SU-DHL-6 (cell line): ENCODE measurements at regions not wholly inside any gene's neighbourhood (a gene's known extent, or its start where the extent isn't known, plus 50 kb on each side); places are given as distances from the start of the nearest gene placed in this dataset.
"Not testable (repeated sequence)": the region's sequence is repeated elsewhere in the genome, so short reads cannot be mapped to it uniquely, and the experiment has no call there.

Experiments
- H2AFZ ChIP-seq: fragments of 200-600 bp; sonication (generic); 2 replicates; pipeline ENCODE4 v1.6.1; 2014; ENCODE audit warnings: low read depth, mild to moderate bottlenecking, moderate library complexity, mixed read lengths, antibody characterized with exemption, low read length; ENCODE audit not compliant: severe bottlenecking
- H3F3A ChIP-seq: fragments of 200-600 bp; shearing (Covaris generic); 2 replicates; pipeline ENCODE4 v1.6.0; 2016; ENCODE audit warnings: antibody characterized with exemption, mild to moderate bottlenecking; ENCODE audit not compliant: insufficient read depth
- H3K27ac ChIP-seq: fragments of 200-600 bp; sonication (generic); 2 replicates; pipeline ENCODE4 v1.5.1; 2016; ENCODE audit warnings: low read depth, mild to moderate bottlenecking, low read length, moderate library complexity, mixed read lengths
- H3K27me3 ChIP-seq: fragments of 200-600 bp; sonication (generic), shearing (Covaris generic); 2 replicates; pipeline ENCODE4 v1.6.0; 2014; ENCODE audit warnings: mild to moderate bottlenecking, low read length
- H3K36me3 ChIP-seq: fragments of 200-600 bp; sonication (generic); 2 replicates; pipeline ENCODE4 v1.6.1; 2014; ENCODE audit warnings: mild to moderate bottlenecking, low read length, mixed read lengths
- H3K4me2 ChIP-seq: fragments of 300-600, 200-600 bp; shearing (Covaris generic), sonication (generic); 2 replicates; pipeline ENCODE4 v1.6.0; 2014; ENCODE audit warnings: low read length, low read depth, mild to moderate bottlenecking; ENCODE audit not compliant: poor library complexity, severe bottlenecking
- H3K4me3 ChIP-seq: fragments of 200-600 bp; sonication (generic); 2 replicates; pipeline ENCODE4 v1.5.1; 2014; ENCODE audit warnings: antibody characterized with exemption, low read length, mild to moderate bottlenecking, mixed read lengths; ENCODE audit not compliant: insufficient read depth, poor library complexity, severe bottlenecking
- H3K79me2 ChIP-seq: fragments of 200-600 bp; sonication (generic); 2 replicates; pipeline ENCODE4 v1.6.1; 2014; ENCODE audit warnings: mild to moderate bottlenecking, low read length, moderate library complexity; ENCODE audit not compliant: insufficient read depth
- H3K9ac ChIP-seq: fragments of 200-600 bp; sonication (generic); 2 replicates; pipeline ENCODE4 v1.7.0; 2014; ENCODE audit warnings: mild to moderate bottlenecking, low read length
- H3K9me2 ChIP-seq: fragments of 200-600 bp; sonication (generic); replicated peaks from 2 replicates; pipeline ENCODE4 v1.6.1; 2014; ENCODE audit warnings: low read length; ENCODE audit not compliant: insufficient read depth
- H3K9me3 ChIP-seq: fragments of 200-600 bp; sonication (generic); 2 replicates; pipeline ENCODE4 v1.6.1; 2014; ENCODE audit warnings: low read length, mixed read lengths; ENCODE audit not compliant: insufficient read depth
- H4K20me1 ChIP-seq: fragments of 200-600 bp; sonication (generic); 2 replicates; pipeline ENCODE4 v1.6.1; 2014; ENCODE audit warnings: low read depth, mild to moderate bottlenecking, antibody characterized with exemption, low read length, moderate library complexity, mixed read lengths
- EZH2phosphoT487 ChIP-seq: fragments of 200-600 bp; sonication (generic), shearing (Covaris generic); conservative IDR thresholded peaks from 2 replicates; pipeline ENCODE4 v1.6.1; 2018; ENCODE audit warnings: mild to moderate bottlenecking, antibody characterized with exemption, low read length, moderate library complexity, mixed read lengths
- TF ChIP-seq, protein P1 (sequence below): fragments of 200-600 bp; sonication (generic); IDR thresholded peaks from one replicate; pipeline ENCODE4 v1.5.1; 2017; ENCODE audit warnings: antibody characterized with exemption, mild to moderate bottlenecking, low read length, moderate library complexity; ENCODE audit not compliant: insufficient read depth, poor library complexity, severe bottlenecking

DNA sequence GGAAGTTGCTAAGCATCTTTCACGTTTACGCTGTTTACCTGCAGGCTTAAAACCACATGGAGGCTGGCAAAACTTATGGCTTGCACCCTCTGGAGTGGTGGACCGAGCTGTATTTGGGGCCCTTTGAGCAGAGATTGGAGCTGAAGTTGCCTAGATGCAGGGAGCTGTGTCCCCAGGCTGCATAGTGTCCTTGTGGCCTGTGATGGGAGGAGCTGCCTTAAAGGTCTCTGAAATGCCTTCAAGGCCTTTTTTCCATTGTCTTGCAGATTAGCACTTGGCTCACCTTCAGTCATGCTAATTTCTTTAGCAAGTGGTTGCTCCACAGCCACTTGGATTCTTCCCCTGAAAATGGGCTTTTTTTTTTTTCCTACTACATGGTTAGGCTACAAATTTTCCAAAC lies 81.5 kb upstream of the CHD1 start:
- Histone ChIP-seq H3K79me2 (no peaks in the 10 kb centered on the region), H3F3A (no peaks in the 10 kb centered on the region), H3K27ac (no peak overlapping the region), H3K36me3 (no peaks in the 10 kb centered on the region), H3K4me2 (no peak overlapping the region), H3K9me2 (no peaks in the 10 kb centered on the region), H3K4me3 (no peak overlapping the region), H3K9me3 (no peaks in the 10 kb centered on the region), H3K9ac (no peak overlapping the region), H4K20me1 (no peaks in the 10 kb centered on the region), H2AFZ (no peak overlapping the region), H3K27me3 (no peaks in the 10 kb centered on the region)
- no peak for TF ChIP-seq EZH2phosphoT487
- TF ChIP-seq, protein P1, sequence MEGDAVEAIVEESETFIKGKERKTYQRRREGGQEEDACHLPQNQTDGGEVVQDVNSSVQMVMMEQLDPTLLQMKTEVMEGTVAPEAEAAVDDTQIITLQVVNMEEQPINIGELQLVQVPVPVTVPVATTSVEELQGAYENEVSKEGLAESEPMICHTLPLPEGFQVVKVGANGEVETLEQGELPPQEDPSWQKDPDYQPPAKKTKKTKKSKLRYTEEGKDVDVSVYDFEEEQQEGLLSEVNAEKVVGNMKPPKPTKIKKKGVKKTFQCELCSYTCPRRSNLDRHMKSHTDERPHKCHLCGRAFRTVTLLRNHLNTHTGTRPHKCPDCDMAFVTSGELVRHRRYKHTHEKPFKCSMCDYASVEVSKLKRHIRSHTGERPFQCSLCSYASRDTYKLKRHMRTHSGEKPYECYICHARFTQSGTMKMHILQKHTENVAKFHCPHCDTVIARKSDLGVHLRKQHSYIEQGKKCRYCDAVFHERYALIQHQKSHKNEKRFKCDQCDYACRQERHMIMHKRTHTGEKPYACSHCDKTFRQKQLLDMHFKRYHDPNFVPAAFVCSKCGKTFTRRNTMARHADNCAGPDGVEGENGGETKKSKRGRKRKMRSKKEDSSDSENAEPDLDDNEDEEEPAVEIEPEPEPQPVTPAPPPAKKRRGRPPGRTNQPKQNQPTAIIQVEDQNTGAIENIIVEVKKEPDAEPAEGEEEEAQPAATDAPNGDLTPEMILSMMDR: no peak

DNA sequence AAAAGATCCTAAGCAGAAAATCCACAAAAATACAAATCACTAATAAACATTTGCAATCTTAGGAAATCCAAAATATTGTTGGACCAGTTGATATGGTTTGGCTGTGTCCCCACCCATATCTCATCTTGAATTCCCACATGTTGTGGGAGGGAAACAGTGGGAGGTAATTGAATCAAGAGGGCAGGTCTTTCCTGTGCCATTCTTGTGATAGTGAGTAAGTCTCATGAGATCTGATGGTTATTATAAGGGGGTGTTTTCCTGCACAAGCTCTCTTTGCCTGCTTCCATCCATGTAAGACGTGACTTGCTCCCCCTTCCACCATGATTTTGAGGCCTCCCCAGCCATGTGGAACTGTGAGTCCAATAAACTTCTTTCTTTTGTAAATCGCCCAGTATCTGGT lies 79.2 kb upstream of the CHD1 start:
- not testable (repeated sequence) for H2AFZ ChIP-seq, H3K79me2 ChIP-seq, H3F3A ChIP-seq, H3K9me3 ChIP-seq, H3K4me2 ChIP-seq, H4K20me1 ChIP-seq, H3K27me3 ChIP-seq, H3K4me3 ChIP-seq, H3K27ac ChIP-seq, H3K36me3 ChIP-seq, H3K9ac ChIP-seq, H3K9me2 ChIP-seq

DNA sequence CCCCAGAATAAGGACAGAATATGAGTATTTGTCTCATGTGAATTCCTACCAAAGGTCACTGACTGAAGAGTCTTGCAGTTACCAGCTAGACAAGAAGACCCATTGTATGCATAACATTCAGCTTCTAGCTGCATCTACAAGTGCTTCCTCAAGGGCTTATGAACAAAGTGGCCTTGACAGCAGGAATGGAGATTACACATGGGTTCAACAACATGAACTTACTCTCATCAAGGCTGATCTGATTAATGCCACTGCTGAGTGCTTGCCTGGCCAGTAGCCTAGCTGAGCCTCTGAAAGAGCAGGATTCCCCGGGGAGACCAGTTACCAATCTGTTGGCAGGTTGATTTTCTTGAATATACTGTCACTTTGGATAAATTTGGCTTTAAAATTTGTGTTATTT lies 76.7 kb upstream of the CHD1 start:
- Histone ChIP-seq H3K9me2 (no peaks in the 10 kb centered on the region), H3K79me2 (no peaks in the 10 kb centered on the region), H3K36me3 (no peaks in the 10 kb centered on the region), H2AFZ (no peak overlapping the region), H3K4me3 (no peak overlapping the region), H3K27ac (no peak overlapping the region), H3K9ac (no peak overlapping the region), H3F3A (no peaks in the 10 kb centered on the region), H3K9me3 (no peaks in the 10 kb centered on the region), H3K4me2 (no peak overlapping the region), H4K20me1 (no peaks in the 10 kb centered on the region), H3K27me3 (no peaks in the 10 kb centered on the region)
- TF ChIP-seq, protein P1: no peak
- TF ChIP-seq EZH2phosphoT487: no peak

DNA sequence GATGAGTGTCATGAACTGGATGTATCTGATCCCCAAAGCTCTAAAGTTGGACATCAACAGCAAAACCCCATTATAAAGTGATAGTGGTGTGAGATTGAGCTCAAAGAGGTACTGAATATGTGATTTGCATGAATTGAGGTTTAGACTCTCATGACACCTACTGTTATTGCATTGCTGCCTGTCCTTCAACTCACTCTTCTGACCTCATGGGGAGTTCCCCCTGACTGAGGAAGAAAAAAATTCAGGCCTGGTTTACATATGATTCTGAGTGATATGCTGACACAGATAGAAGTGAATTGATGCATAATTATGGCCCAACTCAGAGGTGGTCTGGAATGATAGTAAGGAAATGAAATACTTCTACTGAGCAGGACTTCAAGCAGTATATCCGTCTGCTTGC lies 76.2 kb upstream of the CHD1 start:
- Histone ChIP-seq H3K9me3 (no peaks in the 10 kb centered on the region), H2AFZ (no peak overlapping the region), H3K4me2 (no peak overlapping the region), H3K36me3 (no peaks in the 10 kb centered on the region), H3K4me3 (no peak overlapping the region), H3K79me2 (no peaks in the 10 kb centered on the region), H3K27ac (no peak overlapping the region), H3K9me2 (no peaks in the 10 kb centered on the region), H4K20me1 (no peaks in the 10 kb centered on the region), H3F3A (no peaks in the 10 kb centered on the region), H3K27me3 (no peaks in the 10 kb centered on the region), H3K9ac (no peak overlapping the region)
- TF ChIP-seq, protein P1: no peak
- TF ChIP-seq EZH2phosphoT487: no peak
